Upper lobe of left lung (tissue), 6 donors: ENCODE measurements at regions not wholly inside any gene's neighbourhood (a gene's known extent, or its start where the extent isn't known, plus 50 kb on each side); places are given as distances from the start of the nearest gene placed in this dataset.

Experiments used
- ATAC-seq, 2 donors: fragments of 200-7000 bp; cut with Tn5 transposase; one replicate each; pipeline ENCODE4 v1.9.1; 2022; ENCODE audit warnings: mild to moderate bottlenecking in 2 of 2, moderate library complexity in 2 of 2; ENCODE audit not compliant: low FRiP score in 2 of 2
- DNase-seq, 2 donors: peaks; one replicate each; pipeline ENCODE4 v3.0.0-alpha.2; 2019 to 2020
- H3K27ac ChIP-seq, 4 donors: fragments of 200-600 bp; sonication (generic); one replicate each; pipeline ENCODE4 v1.5.1; 2016 to 2019
- H3K27me3 ChIP-seq, 4 donors: fragments of 200-600 bp; sonication (generic); one replicate each; pipeline ENCODE4 v1.5.1; 2017 to 2019
- H3K36me3 ChIP-seq, 4 donors: fragments of 200-600 bp; sonication (generic); one replicate each; pipeline ENCODE4 v1.5.1; 2016 to 2019
- H3K4me1 ChIP-seq, 4 donors: fragments of 200-600 bp; sonication (generic); one replicate each; pipeline ENCODE4 v1.5.1; 2018 to 2019
- H3K4me3 ChIP-seq, 4 donors: fragments of 200-600 bp; sonication (generic); one replicate each; pipeline ENCODE4 v1.5.1; 2017 to 2019; ENCODE audit warnings: mild to moderate bottlenecking in 2 of 4, moderate library complexity in 1 of 4
- H3K9me3 ChIP-seq, 4 donors: fragments of 200-600 bp; sonication (generic); one replicate each; pipeline ENCODE4 v1.5.1; 2018 to 2019
- EP300 ChIP-seq, 4 donors: sonication (generic); formaldehyde crosslinking; IDR thresholded peaks; one replicate each; pipeline ENCODE4 v1.5.1; 2017; ENCODE audit warnings: antibody characterized with exemption in 4 of 4, control low read depth in 2 of 4
- POLR2A ChIP-seq, 4 donors: fragments of 450-650 bp; IDR thresholded peaks; one replicate each; pipeline ENCODE4 v1.5.1; 2016 to 2017; ENCODE audit warnings: antibody characterized with exemption in 4 of 4, mild to moderate bottlenecking in 2 of 4
- POLR2AphosphoS5 ChIP-seq, 2 donors: sonication (generic); formaldehyde crosslinking; IDR thresholded peaks; one replicate each; pipeline ENCODE4 v1.5.1; 2017; ENCODE audit warnings: antibody characterized with exemption in 2 of 2
- WGBS, 2 donors: methylation state at CpG; one replicate each; pipeline ENCODE4 v1.1.5; 2017 to 2018; 5-methylcytosine and 5-hydroxymethylcytosine counted together
- TF ChIP-seq, protein P1 (sequence below), 6 experiments: fragments of 450-650 bp in 4 of 6; fragments of 200-600 bp in 2 of 6; sonication (generic) in 2 of 6; IDR thresholded peaks; one replicate each; pipeline ENCODE4 v1.5.1; 2016 to 2019; ENCODE audit warnings: antibody characterized with exemption in 6 of 6
- donor health status: DM: no; HTN: no; CAD: no; lungs with moderate emphysema.
- donor health status: DM: no; HTN: yes; CAD: no; lungs with severe emphysema.

DNA sequence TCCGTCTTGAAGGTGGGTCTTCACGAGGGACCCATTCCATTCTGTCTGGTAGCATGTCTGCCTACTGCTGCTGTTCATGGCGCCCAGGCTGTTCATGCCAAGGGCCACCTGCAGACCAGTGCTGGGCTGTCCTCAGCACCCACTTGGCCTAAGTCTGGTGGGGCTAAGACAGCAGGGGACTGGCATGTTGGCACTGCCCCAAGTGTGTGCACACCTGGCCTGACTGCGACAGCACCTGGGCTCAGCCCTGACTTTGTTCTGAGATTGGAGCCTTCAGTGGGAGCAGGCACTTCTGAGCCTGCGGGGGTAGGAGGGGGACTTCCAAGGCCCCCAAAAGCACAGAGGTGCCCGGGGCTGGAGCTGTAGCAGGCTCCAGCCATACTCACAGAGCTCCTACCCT, 250.8 kb upstream of the EDNRB start:
- H3K9me3 ChIP-seq = peaks cover 0 to 9% (median 0%) of the 10 kb centered on the region in 4 donors
- no peaks in the 10 kb centered on the region for H3K4me1 ChIP-seq
- DNase-seq (peak in 1 of 2 donors; percentile 12), ATAC-seq (no peak)
- no peaks in the 10 kb centered on the region for H3K36me3 ChIP-seq
- WGBS, 2 donors = 89 to 92% methylated on average over 4 to 6 of the region's 6 CpGs
- H3K27ac ChIP-seq = no peak overlapping the region
- H3K4me3 ChIP-seq = no peak overlapping the region
- TF ChIP-seq EP300 (IDR thresholded peaks at IDR 0.05) = no peak
- no peak for TF ChIP-seq POLR2AphosphoS5 (IDR thresholded peaks at IDR 0.05)
- TF ChIP-seq, protein P1, sequence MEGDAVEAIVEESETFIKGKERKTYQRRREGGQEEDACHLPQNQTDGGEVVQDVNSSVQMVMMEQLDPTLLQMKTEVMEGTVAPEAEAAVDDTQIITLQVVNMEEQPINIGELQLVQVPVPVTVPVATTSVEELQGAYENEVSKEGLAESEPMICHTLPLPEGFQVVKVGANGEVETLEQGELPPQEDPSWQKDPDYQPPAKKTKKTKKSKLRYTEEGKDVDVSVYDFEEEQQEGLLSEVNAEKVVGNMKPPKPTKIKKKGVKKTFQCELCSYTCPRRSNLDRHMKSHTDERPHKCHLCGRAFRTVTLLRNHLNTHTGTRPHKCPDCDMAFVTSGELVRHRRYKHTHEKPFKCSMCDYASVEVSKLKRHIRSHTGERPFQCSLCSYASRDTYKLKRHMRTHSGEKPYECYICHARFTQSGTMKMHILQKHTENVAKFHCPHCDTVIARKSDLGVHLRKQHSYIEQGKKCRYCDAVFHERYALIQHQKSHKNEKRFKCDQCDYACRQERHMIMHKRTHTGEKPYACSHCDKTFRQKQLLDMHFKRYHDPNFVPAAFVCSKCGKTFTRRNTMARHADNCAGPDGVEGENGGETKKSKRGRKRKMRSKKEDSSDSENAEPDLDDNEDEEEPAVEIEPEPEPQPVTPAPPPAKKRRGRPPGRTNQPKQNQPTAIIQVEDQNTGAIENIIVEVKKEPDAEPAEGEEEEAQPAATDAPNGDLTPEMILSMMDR (IDR thresholded peaks at IDR 0.05) = no peak
- no peak for TF ChIP-seq POLR2A (IDR thresholded peaks at IDR 0.05)
- no peaks in the 10 kb centered on the region for H3K27me3 ChIP-seq

DNA sequence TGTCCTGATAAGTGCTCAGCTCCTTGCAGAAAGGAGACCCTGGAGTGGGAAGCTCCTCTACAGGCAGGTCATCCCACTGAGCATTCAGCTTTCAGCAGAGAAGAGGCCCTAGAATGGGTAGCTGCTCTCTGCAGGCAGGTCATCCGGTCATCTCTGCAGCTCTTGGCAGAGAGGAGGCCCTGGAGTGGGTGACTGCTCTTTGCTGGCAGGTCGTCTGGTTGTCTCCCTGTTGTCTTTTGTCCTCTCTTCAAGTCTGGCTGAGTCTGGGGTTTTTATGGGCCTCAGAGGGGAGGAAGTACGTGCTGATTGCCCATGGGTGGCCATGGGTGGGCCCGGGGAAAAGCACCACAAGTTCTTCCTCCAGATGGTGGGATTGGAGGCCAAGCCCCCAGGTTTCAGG, 250.3 kb upstream of the EDNRB start:
- no peaks in the 10 kb centered on the region for H3K27me3 ChIP-seq
- ATAC-seq = no peak
- no peak for DNase-seq
- H3K36me3 ChIP-seq = no peaks in the 10 kb centered on the region
- WGBS, 2 donors = 70 to 95% methylated on average over 2 to 4 of the region's 4 CpGs
- TF ChIP-seq POLR2AphosphoS5 (IDR thresholded peaks at IDR 0.05) = no peak
- TF ChIP-seq POLR2A (IDR thresholded peaks at IDR 0.05) = no peak
- TF ChIP-seq EP300 (IDR thresholded peaks at IDR 0.05) = no peak
- TF ChIP-seq, protein P1 (IDR thresholded peaks at IDR 0.05) = no peak
- no peak overlapping the region for H3K4me3 ChIP-seq
- peaks cover 0 to 9% (median 0%) of the 10 kb centered on the region in 4 donors for H3K9me3 ChIP-seq
- H3K27ac ChIP-seq = no peak overlapping the region
- no peaks in the 10 kb centered on the region for H3K4me1 ChIP-seq

DNA sequence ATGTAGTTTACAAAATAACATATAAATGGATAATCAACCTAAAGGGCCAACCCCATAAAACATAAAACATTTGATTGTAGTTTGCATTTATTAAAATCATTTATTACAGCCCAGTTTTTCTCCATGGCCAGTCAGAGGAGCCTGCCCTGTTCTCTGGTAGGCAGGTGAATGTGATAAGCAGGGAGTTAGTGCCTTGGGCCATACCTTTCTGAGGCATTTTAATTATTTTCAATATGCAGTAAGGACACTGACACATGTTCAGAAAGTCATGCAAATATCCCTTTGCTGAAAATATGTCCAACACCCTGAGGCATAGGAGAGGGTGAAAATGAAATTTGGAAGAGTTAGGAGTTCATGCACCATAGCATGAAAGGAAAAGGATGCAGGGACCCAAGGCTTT, 242.6 kb upstream of the EDNRB start:
- H3K9me3 ChIP-seq = no peaks in the 10 kb centered on the region
- H3K36me3 ChIP-seq = no peaks in the 10 kb centered on the region
- TF ChIP-seq, protein P1 (IDR thresholded peaks at IDR 0.05) = no peak
- no peak for TF ChIP-seq POLR2A (IDR thresholded peaks at IDR 0.05)
- no peak for TF ChIP-seq EP300 (IDR thresholded peaks at IDR 0.05)
- TF ChIP-seq POLR2AphosphoS5 (IDR thresholded peaks at IDR 0.05) = no peak
- no peak for DNase-seq
- no peaks in the 10 kb centered on the region for H3K27me3 ChIP-seq
- no peak for ATAC-seq
- no peaks in the 10 kb centered on the region for H3K4me1 ChIP-seq
- H3K4me3 ChIP-seq = no peak overlapping the region
- no peak overlapping the region for H3K27ac ChIP-seq

DNA sequence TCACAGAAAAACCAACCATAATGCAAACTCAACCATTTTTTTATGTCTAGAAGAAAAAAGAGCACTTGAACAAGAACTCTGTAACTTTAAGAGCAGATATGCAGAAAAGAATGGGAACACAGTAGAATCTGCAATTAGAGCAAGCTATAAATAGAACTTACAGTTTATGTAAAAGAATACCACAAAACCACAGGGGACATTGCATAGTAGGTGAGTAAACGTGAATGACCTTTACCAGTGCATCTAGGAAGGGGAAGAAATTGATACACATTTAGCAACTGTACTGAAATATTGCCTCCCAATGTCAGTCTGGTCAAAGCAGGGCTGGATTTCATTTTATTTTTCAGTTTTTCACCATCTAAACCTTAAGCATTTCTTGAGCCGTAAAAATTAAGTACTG, 242.2 kb upstream of the EDNRB start:
- no peaks in the 10 kb centered on the region for H3K27me3 ChIP-seq
- DNase-seq (no peak), ATAC-seq (no peak)
- H3K36me3 ChIP-seq = no peaks in the 10 kb centered on the region
- H3K4me3 ChIP-seq = no peak overlapping the region
- H3K27ac ChIP-seq = no peak overlapping the region
- 18 to 38% methylated on average over 2 of the region's 2 CpGs for WGBS, 2 donors
- TF ChIP-seq, protein P1 (IDR thresholded peaks at IDR 0.05) = no peak
- no peak for TF ChIP-seq POLR2A (IDR thresholded peaks at IDR 0.05)
- H3K9me3 ChIP-seq = no peaks in the 10 kb centered on the region
- no peaks in the 10 kb centered on the region for H3K4me1 ChIP-seq

DNA sequence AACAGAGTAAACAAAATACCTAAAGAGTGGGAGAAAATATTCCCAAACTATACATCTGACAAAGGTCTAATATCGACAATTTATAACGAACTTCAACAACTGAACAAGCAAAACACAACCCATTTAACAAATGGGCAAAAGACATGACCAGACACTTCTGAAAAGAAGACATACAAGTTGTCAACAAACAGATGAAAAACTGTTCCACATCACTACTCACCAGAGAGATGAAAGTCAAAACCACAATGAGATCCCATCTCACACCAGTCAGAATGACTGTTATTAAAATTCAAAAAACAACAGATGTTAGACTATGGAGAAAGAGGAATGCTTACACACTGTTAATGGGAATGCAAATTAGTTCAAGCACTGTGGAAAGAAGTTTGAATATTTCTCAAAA, 233.8 kb upstream of the EDNRB start:
- WGBS, 2 donors = 84 to 93% methylated on average over 2 of the region's 2 CpGs

More for the DNA sequence above, 233.8 kb upstream of the EDNRB start:
- Histone ChIP-seq H3K36me3 (no peaks in the 10 kb centered on the region), H3K9me3 (no peaks in the 10 kb centered on the region), H3K4me1 (no peaks in the 10 kb centered on the region), H3K27ac (no peak overlapping the region), H3K4me3 (no peak overlapping the region), H3K27me3 (no peaks in the 10 kb centered on the region)
- no peak for DNase-seq
- no peak for ATAC-seq
- TF ChIP-seq EP300 (IDR thresholded peaks at IDR 0.05) (no peak), POLR2A (IDR thresholded peaks at IDR 0.05) (no peak), POLR2AphosphoS5 (IDR thresholded peaks at IDR 0.05) (no peak)
- TF ChIP-seq, protein P1 (IDR thresholded peaks at IDR 0.05) = no peak
